Neural cell (in vitro differentiated cells): ENCODE measurements at regions not wholly inside any gene's neighbourhood (a gene's known extent, or its start where the extent isn't known, plus 50 kb on each side); places are given as distances from the start of the nearest gene placed in this dataset.

Experiments
- H2AFZ ChIP-seq: fragments of 200-600, 300-800 bp; sonication (generic), shearing (Covaris generic); 2 replicates; pipeline ENCODE4 v1.6.0; 2014; ENCODE audit warnings: low read depth, mild to moderate bottlenecking, antibody characterized with exemption, low read length, moderate library complexity
- H3F3A ChIP-seq: fragments of 200-600 bp; shearing (Covaris generic); 2 replicates; pipeline ENCODE4 v1.6.1; 2016; ENCODE audit warnings: mild to moderate bottlenecking, moderate library complexity, mixed read lengths, antibody characterized with exemption, low read length; ENCODE audit not compliant: insufficient read depth, poor library complexity, severe bottlenecking
- H3K27ac ChIP-seq: fragments of 200-600, 300-800 bp; sonication (generic), shearing (Covaris generic); 2 replicates; pipeline ENCODE4 v1.5.1; 2014; ENCODE audit warnings: mild to moderate bottlenecking, low read length, moderate library complexity
- H3K27me3 ChIP-seq: fragments of 300-800, 200-600 bp; sonication (generic), shearing (Covaris generic); 2 replicates; pipeline ENCODE4 v1.6.0; 2014; ENCODE audit warnings: mild to moderate bottlenecking, low read depth, low read length, moderate library complexity; ENCODE audit not compliant: insufficient read depth
- H3K36me3 ChIP-seq: fragments of 300-800, 200-600 bp; sonication (generic), shearing (Covaris generic); 2 replicates; pipeline ENCODE4 v1.5.1; 2014; ENCODE audit warnings: mild to moderate bottlenecking, antibody characterized with exemption, low read length, moderate library complexity; ENCODE audit not compliant: insufficient read depth
- H3K4me2 ChIP-seq: fragments of 300-800, 200-600 bp; sonication (generic), shearing (Covaris generic); 2 replicates; pipeline ENCODE4 v1.6.0; 2014; ENCODE audit warnings: mild to moderate bottlenecking, low read length
- H3K4me3 ChIP-seq: fragments of 300-800, 200-600 bp; sonication (generic), shearing (Covaris generic); 2 replicates; pipeline ENCODE4 v1.5.1; 2014; ENCODE audit warnings: mild to moderate bottlenecking, low read length, moderate library complexity
- H3K79me2 ChIP-seq: fragments of 200-600 bp; shearing (Covaris generic); replicated peaks from 2 replicates; pipeline ENCODE4 v1.6.0; 2014; ENCODE audit warnings: mild to moderate bottlenecking, low read length, moderate library complexity; ENCODE audit not compliant: insufficient read depth
- H3K9ac ChIP-seq: fragments of 300-800, 200-600 bp; sonication (generic), shearing (Covaris generic); 2 replicates; pipeline ENCODE4 v1.6.1; 2016; ENCODE audit warnings: mild to moderate bottlenecking, low read length, mixed read lengths
- H3K9me2 ChIP-seq: fragments of 200-600 bp; shearing (Covaris generic); 2 replicates; pipeline ENCODE4 v1.6.1; 2016; ENCODE audit warnings: mild to moderate bottlenecking, low read length, mixed read lengths; ENCODE audit not compliant: insufficient read depth
- H3K9me3 ChIP-seq: fragments of 200-600, 300-800 bp; sonication (generic), shearing (Covaris generic); 2 replicates; pipeline ENCODE4 v1.6.1; 2016; ENCODE audit warnings: mild to moderate bottlenecking, mixed run types, low read length, moderate library complexity, mixed read lengths
- H4K20me1 ChIP-seq: fragments of 200-600 bp; shearing (Covaris generic); 2 replicates; pipeline ENCODE4 v1.6.1; 2016; ENCODE audit warnings: mild to moderate bottlenecking, mixed run types; ENCODE audit not compliant: insufficient read depth
- CTCF ChIP-seq: fragments of 450-650 bp; IDR thresholded peaks from 2 replicates; pipeline ENCODE4 v1.5.1; 2014; ENCODE audit warnings: antibody characterized with exemption, mild to moderate bottlenecking, moderate library complexity; ENCODE audit not compliant: poor library complexity, severe bottlenecking
- EP300 ChIP-seq: fragments of 450-650 bp; conservative IDR thresholded peaks from 2 replicates; pipeline ENCODE4 v1.6.1; 2014; ENCODE audit warnings: antibody characterized with exemption, mild to moderate bottlenecking, moderate library complexity; ENCODE audit not compliant: poor library complexity, severe bottlenecking
- EZH2 ChIP-seq: fragments of 200-600, 300-800 bp; shearing (Covaris generic), sonication (generic); IDR thresholded peaks from 2 replicates; pipeline ENCODE4 v1.6.1; 2014; ENCODE audit warnings: antibody characterized with exemption, low read length, borderline replicate concordance, mild to moderate bottlenecking; ENCODE audit not compliant: insufficient read depth, poor library complexity, severe bottlenecking
- MXI1 ChIP-seq: fragments of 450-650 bp; conservative IDR thresholded peaks from 2 replicates; pipeline ENCODE4 v1.6.1; 2014; ENCODE audit warnings: antibody characterized with exemption, mild to moderate bottlenecking; ENCODE audit not compliant: poor library complexity, severe bottlenecking
- POLR2AphosphoS5 ChIP-seq: IDR thresholded peaks from 2 replicates; pipeline ENCODE4 v1.6.1; 2012
- RAD21 ChIP-seq: fragments of 450-650 bp; conservative IDR thresholded peaks from 2 replicates; pipeline ENCODE4 v1.6.1; 2014; ENCODE audit warnings: antibody characterized with exemption, mild to moderate bottlenecking, moderate library complexity
- REST ChIP-seq: IDR thresholded peaks from 2 replicates; pipeline ENCODE4 v1.6.1; 2012; ENCODE audit warnings: borderline replicate concordance
- SMC3 ChIP-seq: fragments of 450-650 bp; conservative IDR thresholded peaks from 2 replicates; pipeline ENCODE4 v1.6.1; 2014; ENCODE audit warnings: antibody characterized with exemption, mild to moderate bottlenecking, moderate library complexity; ENCODE audit not compliant: poor library complexity
- TAF1 ChIP-seq: IDR thresholded peaks from 2 replicates; pipeline ENCODE4 v1.6.1; 2012; ENCODE audit warnings: low read depth

- Histone ChIP-seq H3K4me3 (peak overlapping the region; percentile 31), H3F3A (peaks cover 6% of the 10 kb centered on the region), H2AFZ (peak overlapping the region; percentile 22), H3K79me2 (no peaks in the 10 kb centered on the region), H3K27ac (peak overlapping the region; percentile 98), H3K9me3 (no peaks in the 10 kb centered on the region), H3K4me2 (peak overlapping the region; percentile 83), H3K27me3 (no peaks in the 10 kb centered on the region), H3K9me2 (no peaks in the 10 kb centered on the region), H4K20me1 (no peaks in the 10 kb centered on the region), H3K9ac (peak overlapping the region; percentile 61), H3K36me3 (no peaks in the 10 kb centered on the region)
- TF ChIP-seq POLR2AphosphoS5 = peak; percentile 19
- no peak for TF ChIP-seq EZH2
Measured at GRCh38 chr1:68365709-68366382, 83.9 kb downstream of the RPE65 start.

- Histone ChIP-seq H3K4me3 (no peak overlapping the region), H4K20me1 (no peaks in the 10 kb centered on the region), H3F3A (peaks cover 6% of the 10 kb centered on the region), H3K9me2 (no peaks in the 10 kb centered on the region), H3K9me3 (no peaks in the 10 kb centered on the region), H3K36me3 (no peaks in the 10 kb centered on the region), H3K27me3 (no peaks in the 10 kb centered on the region), H3K4me2 (no peak overlapping the region), H3K9ac (no peak overlapping the region), H2AFZ (no peak overlapping the region), H3K27ac (no peak overlapping the region), H3K79me2 (no peaks in the 10 kb centered on the region)
- TF ChIP-seq EP300 = no peak
- TF ChIP-seq CTCF = no peak
- no peak for TF ChIP-seq RAD21
- no peak for TF ChIP-seq EZH2
- TF ChIP-seq TAF1 = no peak
- TF ChIP-seq SMC3 = no peak
- TF ChIP-seq REST = no peak
- TF ChIP-seq MXI1 = no peak
- TF ChIP-seq POLR2AphosphoS5 = no peak
Measured at GRCh38 chr1:68363339-68363738, 86.4 kb downstream of the RPE65 start.
